Subcutaneous abdominal adipose tissue (tissue), 5 donors: ENCODE measurements at regions not wholly inside any gene's neighbourhood (a gene's known extent, or its start where the extent isn't known, plus 50 kb on each side); places are given as distances from the start of the nearest gene placed in this dataset.

ENCODE experiments used
- H3K27ac ChIP-seq: one replicate; pipeline ENCODE4 v1.7.0; 2013; ENCODE audit warnings: low read depth, mild to moderate bottlenecking, inconsistent platforms, low read length, moderate library complexity
- H3K27me3 ChIP-seq, 5 donors: one replicate each; pipeline ENCODE4 v1.7.0; 2013; ENCODE audit warnings: low read length in 5 of 5, inconsistent platforms in 1 of 5; ENCODE audit not compliant: control insufficient read depth in 5 of 5, insufficient read depth in 4 of 5
- H3K36me3 ChIP-seq, 5 donors: one replicate each; pipeline ENCODE4 v1.7.0; 2013; ENCODE audit warnings: low read length in 5 of 5; ENCODE audit not compliant: control insufficient read depth in 5 of 5, insufficient read depth in 5 of 5
- H3K4me1 ChIP-seq, 5 donors: one replicate each; pipeline ENCODE4 v1.7.0; 2013; ENCODE audit warnings: low read length in 5 of 5, mild to moderate bottlenecking in 3 of 5, moderate library complexity in 1 of 5; ENCODE audit not compliant: control insufficient read depth in 5 of 5, insufficient read depth in 5 of 5
- H3K4me3 ChIP-seq, 5 donors: one replicate each; pipeline ENCODE4 v1.7.0; 2013; ENCODE audit warnings: low read length in 5 of 5, low read depth in 1 of 5
- H3K9ac ChIP-seq, 5 donors: one replicate each; pipeline ENCODE4 v1.7.0; 2013; ENCODE audit warnings: low read length in 5 of 5, mild to moderate bottlenecking in 4 of 5, moderate library complexity in 3 of 5
- H3K9me3 ChIP-seq, 5 donors: one replicate each; pipeline ENCODE4 v1.7.0; 2013; ENCODE audit warnings: low read length in 5 of 5; ENCODE audit not compliant: control insufficient read depth in 5 of 5
- donor health status: healthy.
- donor health status: healthy.
- donor health status: healthy.
- donor health status: healthy.
- donor health status: healthy.

GRCh38 chrX:136975684-136976470, 57.9 kb downstream of the GPR101 start:
- Histone ChIP-seq H3K27ac (no peak overlapping the region), H3K4me1 (no peaks in the 10 kb centered on the region), H3K9me3 (no peaks in the 10 kb centered on the region), H3K4me3 (no peak overlapping the region), H3K36me3 (no peaks in the 10 kb centered on the region), H3K27me3 (no peaks in the 10 kb centered on the region), H3K9ac (no peak overlapping the region)

- H3K27ac ChIP-seq: no peak overlapping the region
- no peaks in the 10 kb centered on the region for H3K4me1 ChIP-seq
- H3K36me3 ChIP-seq: no peaks in the 10 kb centered on the region
- H3K4me3 ChIP-seq: no peak overlapping the region
- H3K27me3 ChIP-seq: peaks cover 0 to 4% (median 0%) of the 10 kb centered on the region in 5 donors
- H3K9me3 ChIP-seq: no peaks in the 10 kb centered on the region
- H3K9ac ChIP-seq: no peak overlapping the region
Measured at GRCh38 chrX:136967966-136968365, 65.8 kb downstream of the GPR101 start.

- H3K36me3 ChIP-seq: no peaks in the 10 kb centered on the region
- no peak overlapping the region for H3K27ac ChIP-seq
- peaks cover 0 to 4% (median 0%) of the 10 kb centered on the region in 5 donors for H3K27me3 ChIP-seq
- H3K9me3 ChIP-seq: no peaks in the 10 kb centered on the region
- no peaks in the 10 kb centered on the region for H3K4me1 ChIP-seq
- no peak overlapping the region for H3K9ac ChIP-seq
- no peak overlapping the region for H3K4me3 ChIP-seq
Measured at GRCh38 chrX:136963973-136964372, 69.8 kb downstream of the GPR101 start.

GRCh38 chrX:136961594-136962135, 72.1 kb downstream of the GPR101 start:
- H3K27me3 ChIP-seq: peaks cover 0 to 4% (median 0%) of the 10 kb centered on the region in 5 donors
- no peaks in the 10 kb centered on the region for H3K36me3 ChIP-seq
- H3K4me1 ChIP-seq: no peaks in the 10 kb centered on the region
- no peak overlapping the region for H3K9ac ChIP-seq
- H3K27ac ChIP-seq: no peak overlapping the region
- H3K4me3 ChIP-seq: no peak overlapping the region
- no peaks in the 10 kb centered on the region for H3K9me3 ChIP-seq

GRCh38 chrX:136954930-136955329, 74.4 kb upstream of the RBMX start:
- no peak overlapping the region for H3K9ac ChIP-seq
- H3K27me3 ChIP-seq: no peaks in the 10 kb centered on the region
- no peak overlapping the region for H3K4me3 ChIP-seq
- H3K36me3 ChIP-seq: no peaks in the 10 kb centered on the region
- no peaks in the 10 kb centered on the region for H3K4me1 ChIP-seq
- no peaks in the 10 kb centered on the region for H3K9me3 ChIP-seq
- H3K27ac ChIP-seq: no peak overlapping the region

- H3K27ac ChIP-seq: no peak overlapping the region
- H3K27me3 ChIP-seq: no peaks in the 10 kb centered on the region
- no peak overlapping the region for H3K9ac ChIP-seq
- no peak overlapping the region for H3K4me3 ChIP-seq
- no peaks in the 10 kb centered on the region for H3K4me1 ChIP-seq
- no peaks in the 10 kb centered on the region for H3K9me3 ChIP-seq
- H3K36me3 ChIP-seq: no peaks in the 10 kb centered on the region
Measured at GRCh38 chrX:136953867-136954787, 73.6 kb upstream of the RBMX start.

GRCh38 chrX:136950211-136950610, 69.7 kb upstream of the RBMX start:
- H3K9me3 ChIP-seq: no peaks in the 10 kb centered on the region
- no peak overlapping the region for H3K9ac ChIP-seq
- no peaks in the 10 kb centered on the region for H3K4me1 ChIP-seq
- no peak overlapping the region for H3K4me3 ChIP-seq
- H3K36me3 ChIP-seq: no peaks in the 10 kb centered on the region
- H3K27me3 ChIP-seq: no peaks in the 10 kb centered on the region
- H3K27ac ChIP-seq: no peak overlapping the region

GRCh38 chrX:136941396-136942337, 61.1 kb upstream of the RBMX start:
- Histone ChIP-seq H3K9me3 (no peaks in the 10 kb centered on the region), H3K27ac (no peak overlapping the region), H3K27me3 (no peaks in the 10 kb centered on the region), H3K4me1 (no peaks in the 10 kb centered on the region), H3K4me3 (no peak overlapping the region), H3K36me3 (no peaks in the 10 kb centered on the region), H3K9ac (no peak overlapping the region)

- Histone ChIP-seq H3K9me3 (peaks cover 0 to 6% (median 0%) of the 10 kb centered on the region in 5 donors), H3K4me3 (no peak overlapping the region), H3K9ac (no peak overlapping the region), H3K27me3 (peaks cover 0 to 2% (median 0%) of the 10 kb centered on the region in 5 donors), H3K27ac (no peak overlapping the region), H3K36me3 (no peaks in the 10 kb centered on the region), H3K4me1 (peaks cover 0 to 3% (median 0%) of the 10 kb centered on the region in 5 donors)
Measured at GRCh38 chrX:136936183-136936549, 55.6 kb upstream of the RBMX start.
